Neural cell (in vitro differentiated cells): ENCODE measurements at regions not wholly inside any gene's neighbourhood (a gene's known extent, or its start where the extent isn't known, plus 50 kb on each side); places are given as distances from the start of the nearest gene placed in this dataset.

ENCODE experiments used
- H2AFZ ChIP-seq: fragments of 200-600, 300-800 bp; sonication (generic), shearing (Covaris generic); 2 replicates; pipeline ENCODE4 v1.6.0; 2014; ENCODE audit warnings: low read depth, mild to moderate bottlenecking, antibody characterized with exemption, low read length, moderate library complexity
- H3F3A ChIP-seq: fragments of 200-600 bp; shearing (Covaris generic); 2 replicates; pipeline ENCODE4 v1.6.1; 2016; ENCODE audit warnings: mild to moderate bottlenecking, moderate library complexity, mixed read lengths, antibody characterized with exemption, low read length; ENCODE audit not compliant: insufficient read depth, poor library complexity, severe bottlenecking
- H3K27ac ChIP-seq: fragments of 200-600, 300-800 bp; sonication (generic), shearing (Covaris generic); 2 replicates; pipeline ENCODE4 v1.5.1; 2014; ENCODE audit warnings: mild to moderate bottlenecking, low read length, moderate library complexity
- H3K27me3 ChIP-seq: fragments of 300-800, 200-600 bp; sonication (generic), shearing (Covaris generic); 2 replicates; pipeline ENCODE4 v1.6.0; 2014; ENCODE audit warnings: mild to moderate bottlenecking, low read depth, low read length, moderate library complexity; ENCODE audit not compliant: insufficient read depth
- H3K36me3 ChIP-seq: fragments of 300-800, 200-600 bp; sonication (generic), shearing (Covaris generic); 2 replicates; pipeline ENCODE4 v1.5.1; 2014; ENCODE audit warnings: mild to moderate bottlenecking, antibody characterized with exemption, low read length, moderate library complexity; ENCODE audit not compliant: insufficient read depth
- H3K4me2 ChIP-seq: fragments of 300-800, 200-600 bp; sonication (generic), shearing (Covaris generic); 2 replicates; pipeline ENCODE4 v1.6.0; 2014; ENCODE audit warnings: mild to moderate bottlenecking, low read length
- H3K4me3 ChIP-seq: fragments of 300-800, 200-600 bp; sonication (generic), shearing (Covaris generic); 2 replicates; pipeline ENCODE4 v1.5.1; 2014; ENCODE audit warnings: mild to moderate bottlenecking, low read length, moderate library complexity
- H3K79me2 ChIP-seq: fragments of 200-600 bp; shearing (Covaris generic); replicated peaks from 2 replicates; pipeline ENCODE4 v1.6.0; 2014; ENCODE audit warnings: mild to moderate bottlenecking, low read length, moderate library complexity; ENCODE audit not compliant: insufficient read depth
- H3K9ac ChIP-seq: fragments of 300-800, 200-600 bp; sonication (generic), shearing (Covaris generic); 2 replicates; pipeline ENCODE4 v1.6.1; 2016; ENCODE audit warnings: mild to moderate bottlenecking, low read length, mixed read lengths
- H3K9me2 ChIP-seq: fragments of 200-600 bp; shearing (Covaris generic); 2 replicates; pipeline ENCODE4 v1.6.1; 2016; ENCODE audit warnings: mild to moderate bottlenecking, low read length, mixed read lengths; ENCODE audit not compliant: insufficient read depth
- H3K9me3 ChIP-seq: fragments of 200-600, 300-800 bp; sonication (generic), shearing (Covaris generic); 2 replicates; pipeline ENCODE4 v1.6.1; 2016; ENCODE audit warnings: mild to moderate bottlenecking, mixed run types, low read length, moderate library complexity, mixed read lengths
- H4K20me1 ChIP-seq: fragments of 200-600 bp; shearing (Covaris generic); 2 replicates; pipeline ENCODE4 v1.6.1; 2016; ENCODE audit warnings: mild to moderate bottlenecking, mixed run types; ENCODE audit not compliant: insufficient read depth
- CTCF ChIP-seq: fragments of 450-650 bp; IDR thresholded peaks from 2 replicates; pipeline ENCODE4 v1.5.1; 2014; ENCODE audit warnings: antibody characterized with exemption, mild to moderate bottlenecking, moderate library complexity; ENCODE audit not compliant: poor library complexity, severe bottlenecking
- EP300 ChIP-seq: fragments of 450-650 bp; conservative IDR thresholded peaks from 2 replicates; pipeline ENCODE4 v1.6.1; 2014; ENCODE audit warnings: antibody characterized with exemption, mild to moderate bottlenecking, moderate library complexity; ENCODE audit not compliant: poor library complexity, severe bottlenecking
- EZH2 ChIP-seq: fragments of 200-600, 300-800 bp; shearing (Covaris generic), sonication (generic); IDR thresholded peaks from 2 replicates; pipeline ENCODE4 v1.6.1; 2014; ENCODE audit warnings: antibody characterized with exemption, low read length, borderline replicate concordance, mild to moderate bottlenecking; ENCODE audit not compliant: insufficient read depth, poor library complexity, severe bottlenecking
- MXI1 ChIP-seq: fragments of 450-650 bp; conservative IDR thresholded peaks from 2 replicates; pipeline ENCODE4 v1.6.1; 2014; ENCODE audit warnings: antibody characterized with exemption, mild to moderate bottlenecking; ENCODE audit not compliant: poor library complexity, severe bottlenecking
- POLR2AphosphoS5 ChIP-seq: IDR thresholded peaks from 2 replicates; pipeline ENCODE4 v1.6.1; 2012
- RAD21 ChIP-seq: fragments of 450-650 bp; conservative IDR thresholded peaks from 2 replicates; pipeline ENCODE4 v1.6.1; 2014; ENCODE audit warnings: antibody characterized with exemption, mild to moderate bottlenecking, moderate library complexity
- REST ChIP-seq: IDR thresholded peaks from 2 replicates; pipeline ENCODE4 v1.6.1; 2012; ENCODE audit warnings: borderline replicate concordance
- SMC3 ChIP-seq: fragments of 450-650 bp; conservative IDR thresholded peaks from 2 replicates; pipeline ENCODE4 v1.6.1; 2014; ENCODE audit warnings: antibody characterized with exemption, mild to moderate bottlenecking, moderate library complexity; ENCODE audit not compliant: poor library complexity
- TAF1 ChIP-seq: IDR thresholded peaks from 2 replicates; pipeline ENCODE4 v1.6.1; 2012; ENCODE audit warnings: low read depth

- H3K79me2 ChIP-seq: no peaks in the 10 kb centered on the region
- no peak overlapping the region for H2AFZ ChIP-seq
Observed at GRCh38 chr2:19711470-19712372, 190.1 kb downstream of the TTC32 start.

DNA sequence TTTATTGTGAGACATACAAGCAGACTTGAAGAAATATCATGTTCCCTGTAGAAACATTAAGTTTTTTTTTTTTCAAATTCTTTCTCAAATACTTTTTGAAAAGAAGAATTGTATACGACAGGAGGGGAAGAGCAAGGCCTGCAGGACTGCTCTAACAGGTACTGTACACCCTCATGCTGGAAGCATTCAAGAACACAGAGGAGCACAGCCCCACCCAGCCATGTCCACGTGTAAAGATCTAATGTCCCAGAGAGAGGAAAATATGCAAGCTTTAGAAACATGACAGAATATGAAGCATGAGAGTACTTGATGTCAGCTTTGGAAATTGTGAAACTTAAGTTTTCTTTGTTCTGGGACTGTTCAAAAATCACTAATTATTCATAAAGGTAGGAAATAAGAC is 191.6 kb downstream of the TTC32 start:
- Histone ChIP-seq H3K9me2 (no peaks in the 10 kb centered on the region), H3K79me2 (no peaks in the 10 kb centered on the region), H2AFZ (no peak overlapping the region), H3K36me3 (no peaks in the 10 kb centered on the region), H4K20me1 (no peaks in the 10 kb centered on the region), H3K9ac (no peak overlapping the region), H3K4me2 (no peak overlapping the region), H3F3A (no peaks in the 10 kb centered on the region), H3K4me3 (no peak overlapping the region), H3K9me3 (no peaks in the 10 kb centered on the region), H3K27me3 (no peaks in the 10 kb centered on the region), H3K27ac (no peak overlapping the region)
- TF ChIP-seq EP300: no peak

More at GRCh38 chr2:19711470-19712372, 190.1 kb downstream of the TTC32 start:
- H3K9ac ChIP-seq: no peak overlapping the region
- H3K9me2 ChIP-seq: no peaks in the 10 kb centered on the region
- no peaks in the 10 kb centered on the region for H3K27me3 ChIP-seq
- H3K36me3 ChIP-seq: no peaks in the 10 kb centered on the region
- H3K4me3 ChIP-seq: no peak overlapping the region
- H3K4me2 ChIP-seq: no peak overlapping the region
- TF ChIP-seq EP300 (peak; percentile 21), RAD21 (no peak)
- H3K9me3 ChIP-seq: no peaks in the 10 kb centered on the region
- H3F3A ChIP-seq: no peaks in the 10 kb centered on the region
- no peak overlapping the region for H3K27ac ChIP-seq
- no peaks in the 10 kb centered on the region for H4K20me1 ChIP-seq

- no peak overlapping the region for H3K4me3 ChIP-seq
- no peak for TF ChIP-seq RAD21
- TF ChIP-seq TAF1: no peak
- no peak for TF ChIP-seq POLR2AphosphoS5
- TF ChIP-seq CTCF: no peak
- TF ChIP-seq REST: no peak
- no peak for TF ChIP-seq SMC3
- no peak for TF ChIP-seq EZH2
- no peak for TF ChIP-seq MXI1
- no peak for TF ChIP-seq EP300
Observed at GRCh38 chr2:19709553-19709952, 192.2 kb downstream of the TTC32 start.

More at GRCh38 chr2:19709553-19709952, 192.2 kb downstream of the TTC32 start:
- no peak overlapping the region for H3K4me2 ChIP-seq
- H3K27ac ChIP-seq: no peak overlapping the region
- H3F3A ChIP-seq: no peaks in the 10 kb centered on the region
- H3K9ac ChIP-seq: no peak overlapping the region
- H3K27me3 ChIP-seq: no peaks in the 10 kb centered on the region
- no peak overlapping the region for H2AFZ ChIP-seq
- H3K9me2 ChIP-seq: no peaks in the 10 kb centered on the region
- H3K79me2 ChIP-seq: no peaks in the 10 kb centered on the region
- H3K9me3 ChIP-seq: no peaks in the 10 kb centered on the region
- no peaks in the 10 kb centered on the region for H3K36me3 ChIP-seq
- H4K20me1 ChIP-seq: no peaks in the 10 kb centered on the region
